ENCODE measurements at regions not wholly inside any gene's neighbourhood (a gene's known extent, or its start where the extent isn't known, plus 50 kb on each side); places are given as distances from the start of the nearest gene placed in this dataset.

- no peak for TF ChIP-seq POLR2A (IDR thresholded peaks at IDR 0.05)
- TF ChIP-seq CTCF (IDR thresholded peaks at IDR 0.05 in 4 of 5, conservative IDR thresholded peaks at IDR 0.05 in 1 of 5), result no peak
- in situ Hi-C loops (cut with MboI; ENCODE audit: low sequenced_read_pairs in 4 of 4) (no loop called here), intact Hi-C loops (cut with DNase I; ENCODE audit: low total_unique reads) (no loop called here)
- Histone ChIP-seq H3K4me1 (no peaks in the 10 kb centered on the region), H3K36me3 (no peaks in the 10 kb centered on the region), H3K9me3 (no peaks in the 10 kb centered on the region), H3K4me3 (no peak overlapping the region), H3K27me3 (no peaks in the 10 kb centered on the region), H3K27ac (no peak overlapping the region)
- ATAC-seq, result no peak
- no peak for DNase-seq
Measured at GRCh38 chr12:126773491-126773890, 1493.5 kb upstream of the TMEM132C start.

- no peak for ATAC-seq
- H3K27ac ChIP-seq, result no peak overlapping the region
- H3K27me3 ChIP-seq, result no peaks in the 10 kb centered on the region
- H3K4me3 ChIP-seq, result no peak overlapping the region
- no peak for DNase-seq
- no peaks in the 10 kb centered on the region for H3K36me3 ChIP-seq
- no peaks in the 10 kb centered on the region for H3K4me1 ChIP-seq
- no peak for TF ChIP-seq POLR2A (IDR thresholded peaks at IDR 0.05)
- no peak for TF ChIP-seq CTCF (IDR thresholded peaks at IDR 0.05 in 4 of 5, conservative IDR thresholded peaks at IDR 0.05 in 1 of 5)
- in situ Hi-C loops (cut with MboI; ENCODE audit: low sequenced_read_pairs in 4 of 4), result no loop called here
- no peaks in the 10 kb centered on the region for H3K9me3 ChIP-seq
- intact Hi-C loops (cut with DNase I; ENCODE audit: low total_unique reads), result no loop called here
Measured at GRCh38 chr12:126776026-126776655, 1490.8 kb upstream of the TMEM132C start.

- Histone ChIP-seq H3K27ac (no peak overlapping the region), H3K36me3 (no peaks in the 10 kb centered on the region), H3K9me3 (no peaks in the 10 kb centered on the region), H3K27me3 (no peaks in the 10 kb centered on the region), H3K4me1 (no peaks in the 10 kb centered on the region), H3K4me3 (no peak overlapping the region)
- intact Hi-C loops (cut with DNase I; ENCODE audit: low total_unique reads), result no loop called here
- no peak for DNase-seq
- ATAC-seq, result no peak
- in situ Hi-C loops (cut with MboI; ENCODE audit: low sequenced_read_pairs in 4 of 4), result no loop called here
- TF ChIP-seq CTCF (IDR thresholded peaks at IDR 0.05 in 4 of 5, conservative IDR thresholded peaks at IDR 0.05 in 1 of 5), result no peak
- no peak for TF ChIP-seq POLR2A (IDR thresholded peaks at IDR 0.05)
Measured at GRCh38 chr12:126780343-126780742, 1486.6 kb upstream of the TMEM132C start.

- ATAC-seq, result no peak
Measured at GRCh38 chr12:126781593-126781992, 1485.4 kb upstream of the TMEM132C start.

More at GRCh38 chr12:126781593-126781992, 1485.4 kb upstream of the TMEM132C start:
- Histone ChIP-seq H3K9me3 (no peaks in the 10 kb centered on the region), H3K36me3 (no peaks in the 10 kb centered on the region), H3K27ac (no peak overlapping the region), H3K4me3 (no peak overlapping the region), H3K4me1 (no peaks in the 10 kb centered on the region), H3K27me3 (no peaks in the 10 kb centered on the region)
- TF ChIP-seq POLR2A (IDR thresholded peaks at IDR 0.05) (no peak), CTCF (IDR thresholded peaks at IDR 0.05 in 4 of 5, conservative IDR thresholded peaks at IDR 0.05 in 1 of 5) (no peak)
- intact Hi-C loops (cut with DNase I; ENCODE audit: low total_unique reads) (no loop called here), in situ Hi-C loops (cut with MboI; ENCODE audit: low sequenced_read_pairs in 4 of 4) (no loop called here)
- no peak for DNase-seq

Measured in gastrocnemius medialis (tissue), 4 donors.